Spleen (tissue), 11 donors: ENCODE measurements at regions not wholly inside any gene's neighbourhood (a gene's known extent, or its start where the extent isn't known, plus 50 kb on each side); places are given as distances from the start of the nearest gene placed in this dataset.

Experiments
- DNase-seq: peaks from one replicate; pipeline ENCODE4 v3.0.0-alpha.2; 2020
- H3K27ac ChIP-seq, 8 donors: fragments of 200-600 bp; sonication (generic) in 7 of 8; 1 replicate in 4 of 8; 2 replicates in 4 of 8; pipeline versions ENCODE4 v1.5.0 to v1.8.0; 2016 to 2021; ENCODE audit warnings: inconsistent platforms in 4 of 8, mild to moderate bottlenecking in 4 of 8, moderate library complexity in 1 of 8
- H3K27me3 ChIP-seq, 7 donors: fragments of 200-600 bp; sonication (generic) in 6 of 7; replicated peaks in 1 of 7; 1 replicate in 4 of 7; 2 replicates in 3 of 7; pipeline versions ENCODE4 v1.5.0 to v1.8.0; 2016 to 2021; ENCODE audit warnings: inconsistent platforms in 3 of 7, mild to moderate bottlenecking in 1 of 7
- H3K36me3 ChIP-seq, 6 donors: fragments of 200-600 bp; sonication (generic) in 5 of 6; 1 replicate in 4 of 6; 2 replicates in 2 of 6; pipeline versions ENCODE4 v1.5.0 to v1.8.0; 2016 to 2021; ENCODE audit warnings: inconsistent platforms in 2 of 6
- H3K4me1 ChIP-seq, 6 donors: fragments of 200-600 bp; sonication (generic) in 5 of 6; 1 replicate in 3 of 6; 2 replicates in 3 of 6; pipeline versions ENCODE4 v1.5.0 to v1.8.0; 2016 to 2021; ENCODE audit warnings: inconsistent platforms in 3 of 6
- H3K4me3 ChIP-seq, 8 donors: fragments of 200-600 bp; sonication (generic) in 7 of 8; 1 replicate in 4 of 8; 2 replicates in 4 of 8; pipeline versions ENCODE4 v1.5.0 to v1.8.0; 2016 to 2021; ENCODE audit warnings: inconsistent platforms in 4 of 8, mild to moderate bottlenecking in 4 of 8, moderate library complexity in 2 of 8
- H3K9me3 ChIP-seq, 8 donors: fragments of 200-600 bp; sonication (generic) in 7 of 8; 1 replicate in 4 of 8; 2 replicates in 4 of 8; pipeline versions ENCODE4 v1.5.0 to v1.8.0; 2016 to 2021; ENCODE audit warnings: inconsistent platforms in 4 of 8
- POLR2A ChIP-seq, 3 donors: fragments of 450-650 bp; IDR thresholded peaks; one replicate each; pipeline ENCODE4 v1.5.1; 2017; ENCODE audit warnings: antibody characterized with exemption in 3 of 3, mild to moderate bottlenecking in 1 of 3
- POLR2AphosphoS5 ChIP-seq, 3 donors: sonication (generic); formaldehyde crosslinking; IDR thresholded peaks; one replicate each; pipeline ENCODE4 v1.5.1; 2017; ENCODE audit warnings: antibody characterized with exemption in 3 of 3
- WGBS, 5 donors: extraction: QIAGEN DNeasy Blood & Tissue Kit in 3 of 5; methylation state at CpG; one replicate each; pipeline versions ENCODE4 v1.1.5 to v1.1.7; 2013 to 2018; 5-methylcytosine and 5-hydroxymethylcytosine counted together
- intact Hi-C: fragments of 100-400 bp; cut with DNase I; formaldehyde crosslinking; loops from one replicate; pipeline ENCODE4 v1.15.0; 2023; ENCODE audit warnings: low total_unique reads
- TF ChIP-seq, protein P1 (sequence below), 11 experiments: fragments of 200-600 bp in 7 of 11; fragments of 450-650 bp in 4 of 11; sonication (generic) in 4 of 11; IDR thresholded peaks in 8 of 11; conservative IDR thresholded peaks in 3 of 11; 1 replicate in 7 of 11; 2 replicates in 4 of 11; pipeline versions ENCODE4 v1.4.0 to v1.8.0; 2016 to 2021; ENCODE audit warnings: antibody characterized with exemption in 11 of 11, inconsistent platforms in 4 of 11, mild to moderate bottlenecking in 1 of 11
- donor health status: healthy with polysubstance abuse.
- donor health status: DM: no; HTN: no; CAD: no; lungs with moderate emphysema.
- donor health status: DM: no; HTN: no; CAD: no.
- donor health status: Bipolar disorder and iron deficiency.
- donor health status: healthy.
- donor health status: DM: no; HTN: no; CAD: no.
- donor health status: DM: yes; HTN: yes; CAD: no.

DNA sequence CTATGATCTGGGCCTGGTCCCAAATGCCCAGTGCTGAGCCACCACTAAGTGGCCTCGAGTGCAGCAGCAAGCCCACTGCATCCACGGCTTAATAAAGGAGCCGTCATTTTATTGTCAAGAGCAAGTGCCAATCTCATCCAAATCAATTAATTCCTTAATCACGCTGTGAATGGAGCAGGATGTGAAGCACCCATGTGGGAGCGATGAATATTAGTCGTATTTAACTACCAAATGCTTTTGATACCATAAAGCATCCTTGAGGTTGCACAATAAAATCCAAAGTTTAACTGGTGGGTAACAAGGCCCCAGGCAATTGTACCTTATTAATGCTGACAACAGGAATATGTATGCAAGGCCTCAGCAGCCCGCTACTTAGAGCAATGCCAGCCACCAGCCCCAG is 226.0 kb upstream of the C16orf82 start:
- no peak for DNase-seq
- no peak overlapping the region for H3K4me3 ChIP-seq
- peaks cover 0 to 4% (median 0%) of the 10 kb centered on the region in 7 donors for H3K27me3 ChIP-seq
- TF ChIP-seq POLR2A (IDR thresholded peaks at IDR 0.05) (no peak), POLR2AphosphoS5 (IDR thresholded peaks at IDR 0.05) (no peak)
- TF ChIP-seq, protein P1, sequence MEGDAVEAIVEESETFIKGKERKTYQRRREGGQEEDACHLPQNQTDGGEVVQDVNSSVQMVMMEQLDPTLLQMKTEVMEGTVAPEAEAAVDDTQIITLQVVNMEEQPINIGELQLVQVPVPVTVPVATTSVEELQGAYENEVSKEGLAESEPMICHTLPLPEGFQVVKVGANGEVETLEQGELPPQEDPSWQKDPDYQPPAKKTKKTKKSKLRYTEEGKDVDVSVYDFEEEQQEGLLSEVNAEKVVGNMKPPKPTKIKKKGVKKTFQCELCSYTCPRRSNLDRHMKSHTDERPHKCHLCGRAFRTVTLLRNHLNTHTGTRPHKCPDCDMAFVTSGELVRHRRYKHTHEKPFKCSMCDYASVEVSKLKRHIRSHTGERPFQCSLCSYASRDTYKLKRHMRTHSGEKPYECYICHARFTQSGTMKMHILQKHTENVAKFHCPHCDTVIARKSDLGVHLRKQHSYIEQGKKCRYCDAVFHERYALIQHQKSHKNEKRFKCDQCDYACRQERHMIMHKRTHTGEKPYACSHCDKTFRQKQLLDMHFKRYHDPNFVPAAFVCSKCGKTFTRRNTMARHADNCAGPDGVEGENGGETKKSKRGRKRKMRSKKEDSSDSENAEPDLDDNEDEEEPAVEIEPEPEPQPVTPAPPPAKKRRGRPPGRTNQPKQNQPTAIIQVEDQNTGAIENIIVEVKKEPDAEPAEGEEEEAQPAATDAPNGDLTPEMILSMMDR (IDR thresholded peaks at IDR 0.05 in 8 of 11, conservative IDR thresholded peaks at IDR 0.05 in 3 of 11) = no peak
- WGBS, 5 donors = 83 to 93% (median 87%) methylated on average over 7 of the region's 7 CpGs
- no peaks in the 10 kb centered on the region for H3K4me1 ChIP-seq
- no peak overlapping the region for H3K27ac ChIP-seq
- intact Hi-C loops = no loop called here
- no peaks in the 10 kb centered on the region for H3K36me3 ChIP-seq
- peaks cover 0 to 6% (median 0%) of the 10 kb centered on the region in 8 donors for H3K9me3 ChIP-seq

DNA sequence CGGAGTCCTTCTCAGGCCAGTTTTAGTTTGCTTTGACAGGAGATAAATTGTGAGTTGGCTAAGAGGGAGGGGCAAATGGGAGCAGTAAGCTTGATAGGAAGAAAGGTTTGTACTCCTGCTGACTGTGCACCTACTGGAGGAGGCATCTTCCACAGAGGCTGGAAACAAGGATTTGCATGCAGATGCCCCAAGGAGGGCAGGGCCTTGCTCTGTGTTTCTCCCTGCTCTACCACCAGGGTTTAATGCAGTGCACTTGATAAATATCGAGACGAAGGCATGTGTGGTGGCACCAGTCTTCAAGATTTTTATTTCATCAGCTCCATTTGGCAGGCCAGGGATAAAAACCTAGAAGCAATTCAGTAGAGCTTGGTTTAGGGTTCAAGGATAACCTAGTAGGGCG is 210.5 kb upstream of the C16orf82 start:
- Histone ChIP-seq H3K27ac (no peak overlapping the region), H3K27me3 (peaks cover 0 to 8% (median 0%) of the 10 kb centered on the region in 7 donors), H3K36me3 (no peaks in the 10 kb centered on the region), H3K4me1 (no peaks in the 10 kb centered on the region), H3K4me3 (no peak overlapping the region), H3K9me3 (peaks cover 6 to 30% (median 21%) of the 10 kb centered on the region in 8 donors)
- intact Hi-C loops = no loop called here
- 72 to 75% (median 74%) methylated on average over 4 of the region's 4 CpGs for WGBS, 5 donors
- no peak for DNase-seq
- no peak for TF ChIP-seq POLR2AphosphoS5 (IDR thresholded peaks at IDR 0.05)
- no peak for TF ChIP-seq POLR2A (IDR thresholded peaks at IDR 0.05)
- TF ChIP-seq, protein P1 (IDR thresholded peaks at IDR 0.05 in 8 of 11, conservative IDR thresholded peaks at IDR 0.05 in 3 of 11) = no peak

DNA sequence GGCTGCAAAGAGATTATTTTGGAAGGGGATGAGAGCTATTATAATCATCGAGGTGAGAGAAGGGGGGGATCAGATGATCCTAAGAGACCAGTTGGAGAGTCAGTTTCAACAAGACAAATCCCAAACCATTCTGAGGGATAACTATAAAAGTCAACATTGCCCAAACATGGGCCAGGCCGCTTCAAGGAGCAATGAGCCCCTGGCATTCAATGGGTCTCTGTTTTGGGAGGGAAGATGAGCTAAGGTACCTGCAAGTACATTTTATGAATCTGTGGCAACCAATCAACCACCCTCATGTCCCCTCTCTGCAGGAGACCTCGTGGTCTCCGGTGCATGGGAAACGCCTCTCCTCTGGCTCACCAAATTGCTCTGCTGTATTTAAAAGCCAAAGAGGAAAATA is 209.9 kb upstream of the C16orf82 start:
- no peak overlapping the region for H3K27ac ChIP-seq
- H3K9me3 ChIP-seq = peaks cover 6 to 35% (median 26%) of the 10 kb centered on the region in 8 donors
- intact Hi-C loops = no loop called here
- no peaks in the 10 kb centered on the region for H3K4me1 ChIP-seq
- no peak for DNase-seq
- no peaks in the 10 kb centered on the region for H3K36me3 ChIP-seq
- 68 to 83% (median 76%) methylated on average over 5 of the region's 5 CpGs for WGBS, 5 donors
- H3K27me3 ChIP-seq = peaks cover 0 to 8% (median 0%) of the 10 kb centered on the region in 7 donors
- TF ChIP-seq, protein P1 (IDR thresholded peaks at IDR 0.05 in 8 of 11, conservative IDR thresholded peaks at IDR 0.05 in 3 of 11) = no peak
- no peak for TF ChIP-seq POLR2AphosphoS5 (IDR thresholded peaks at IDR 0.05)
- no peak for TF ChIP-seq POLR2A (IDR thresholded peaks at IDR 0.05)
- H3K4me3 ChIP-seq = no peak overlapping the region

DNA sequence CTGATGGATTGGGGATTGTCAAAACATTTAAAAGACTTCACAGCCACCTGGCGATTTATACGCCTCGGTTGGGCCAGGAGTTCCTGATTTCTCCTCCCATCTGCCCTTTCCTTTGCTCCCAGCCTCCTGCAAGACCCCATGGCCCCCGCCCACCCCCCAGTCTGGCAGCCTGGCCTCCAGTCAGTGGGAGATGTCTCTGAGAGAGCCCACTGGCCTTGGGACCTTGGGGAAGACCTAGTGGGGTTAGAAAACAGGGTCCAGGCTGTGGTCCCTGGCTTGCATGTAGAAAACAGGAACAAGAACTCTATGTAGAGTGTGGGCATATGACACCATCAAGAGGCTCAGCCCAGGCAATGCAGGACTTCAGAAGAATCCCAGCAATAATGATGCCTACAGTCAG is 209.4 kb upstream of the C16orf82 start:
- no peaks in the 10 kb centered on the region for H3K4me1 ChIP-seq
- TF ChIP-seq, protein P1 (IDR thresholded peaks at IDR 0.05 in 8 of 11, conservative IDR thresholded peaks at IDR 0.05 in 3 of 11) = no peak
- TF ChIP-seq POLR2A (IDR thresholded peaks at IDR 0.05) = no peak
- TF ChIP-seq POLR2AphosphoS5 (IDR thresholded peaks at IDR 0.05) = no peak
- H3K9me3 ChIP-seq = peaks cover 6 to 41% (median 28%) of the 10 kb centered on the region in 8 donors
- H3K36me3 ChIP-seq = no peaks in the 10 kb centered on the region
- no peak overlapping the region for H3K27ac ChIP-seq
- intact Hi-C loops = no loop called here
- H3K4me3 ChIP-seq = no peak overlapping the region
- peaks cover 0 to 8% (median 0%) of the 10 kb centered on the region in 7 donors for H3K27me3 ChIP-seq
- 68 to 88% (median 72%) methylated on average over 4 of the region's 4 CpGs for WGBS, 5 donors
- no peak for DNase-seq
